Osteoblast (primary cell): ENCODE measurements at regions not wholly inside any gene's neighbourhood (a gene's known extent, or its start where the extent isn't known, plus 50 kb on each side); places are given as distances from the start of the nearest gene placed in this dataset.
A peak's percentile ranks its signal among the peaks of the same experiment; 100 is the strongest.

Experiments used
- DNase-seq: peaks from one replicate; pipeline ENCODE4 v3.0.0; 2011; ENCODE audit warnings: low spot score, mixed read lengths; ENCODE audit not compliant: insufficient read length; ENCODE audit errors: missing footprints
- H2AFZ ChIP-seq: 2 replicates; pipeline ENCODE4 v1.6.0; 2011; ENCODE audit warnings: mild to moderate bottlenecking, low read length
- H3K27ac ChIP-seq: 2 replicates; pipeline ENCODE4 v1.5.1; 2011; ENCODE audit warnings: mild to moderate bottlenecking, low read depth, low read length, moderate library complexity
- H3K27me3 ChIP-seq: 2 replicates; pipeline ENCODE4 v1.6.0; 2012; ENCODE audit warnings: mild to moderate bottlenecking, control low read depth, inconsistent platforms, low read length, moderate library complexity; ENCODE audit not compliant: insufficient read depth
- H3K36me3 ChIP-seq: 2 replicates; pipeline ENCODE4 v1.5.1; 2011; ENCODE audit warnings: mild to moderate bottlenecking, low read length, control low read depth, moderate library complexity; ENCODE audit not compliant: insufficient read depth
- H3K4me1 ChIP-seq: 2 replicates; pipeline ENCODE4 v1.5.1; 2011; ENCODE audit warnings: mild to moderate bottlenecking, low read length, control low read depth, moderate library complexity; ENCODE audit not compliant: insufficient read depth
- H3K4me2 ChIP-seq: 2 replicates; pipeline ENCODE4 v1.6.0; 2011; ENCODE audit warnings: mild to moderate bottlenecking, low read length; ENCODE audit not compliant: insufficient read depth
- H3K4me3 ChIP-seq: fragments of 200-600 bp; sonication (generic); 3 replicates; pipeline ENCODE4 v1.5.1; 2012; ENCODE audit warnings: mild to moderate bottlenecking, low read length, inconsistent platforms; ENCODE audit not compliant: insufficient read depth
- H3K79me2 ChIP-seq: 2 replicates; pipeline ENCODE4 v1.6.0; 2012; ENCODE audit warnings: mild to moderate bottlenecking, low read length, control low read depth, inconsistent platforms; ENCODE audit not compliant: insufficient read depth
- H3K9me3 ChIP-seq: 2 replicates; pipeline ENCODE4 v1.5.1; 2011; ENCODE audit warnings: low read depth, low read length, control low read depth
- H4K20me1 ChIP-seq: 2 replicates; pipeline ENCODE4 v1.6.0; 2012; ENCODE audit warnings: mild to moderate bottlenecking, low read length, control low read depth; ENCODE audit not compliant: insufficient read depth
- CTCF ChIP-seq: IDR thresholded peaks from 2 replicates; pipeline ENCODE4 v1.5.1; 2011; ENCODE audit warnings: mild to moderate bottlenecking, low read depth, low read length, moderate library complexity; ENCODE audit errors: extremely low read depth

- Histone ChIP-seq H2AFZ (no peak overlapping the region), H3K4me1 (peaks cover 14% of the 10 kb centered on the region), H3K4me3 (no peak overlapping the region), H3K27me3 (no peaks in the 10 kb centered on the region), H4K20me1 (no peaks in the 10 kb centered on the region), H3K4me2 (no peak overlapping the region), H3K36me3 (no peaks in the 10 kb centered on the region), H3K9me3 (no peaks in the 10 kb centered on the region), H3K79me2 (no peaks in the 10 kb centered on the region), H3K27ac (no peak overlapping the region)
- TF ChIP-seq CTCF: no peak
- DNase-seq: peak; percentile 60
Measured at GRCh38 chr6:165110860-165111259, 198.5 kb downstream of the C6orf118 start.

GRCh38 chr6:165109011-165109410, 200.4 kb downstream of the C6orf118 start:
- Histone ChIP-seq H3K4me3 (no peak overlapping the region), H3K4me2 (no peak overlapping the region), H3K4me1 (peaks cover 16% of the 10 kb centered on the region), H3K27ac (no peak overlapping the region), H3K27me3 (no peaks in the 10 kb centered on the region), H2AFZ (no peak overlapping the region), H3K36me3 (no peaks in the 10 kb centered on the region), H3K79me2 (no peaks in the 10 kb centered on the region), H3K9me3 (no peaks in the 10 kb centered on the region), H4K20me1 (no peaks in the 10 kb centered on the region)
- DNase-seq: no peak
- no peak for TF ChIP-seq CTCF

GRCh38 chr6:165106261-165106660, 203.1 kb downstream of the C6orf118 start:
- Histone ChIP-seq H3K36me3 (no peaks in the 10 kb centered on the region), H3K27me3 (no peaks in the 10 kb centered on the region), H3K4me3 (no peak overlapping the region), H3K27ac (peak overlapping the region; percentile 28), H3K4me1 (peaks cover 16% of the 10 kb centered on the region), H3K4me2 (peak overlapping the region; percentile 34), H3K79me2 (no peaks in the 10 kb centered on the region), H2AFZ (no peak overlapping the region), H3K9me3 (no peaks in the 10 kb centered on the region), H4K20me1 (no peaks in the 10 kb centered on the region)
- peak; percentile 23 for DNase-seq
- TF ChIP-seq CTCF: no peak

- Histone ChIP-seq H3K9me3 (no peaks in the 10 kb centered on the region), H3K27ac (no peak overlapping the region), H4K20me1 (no peaks in the 10 kb centered on the region), H3K79me2 (no peaks in the 10 kb centered on the region), H3K36me3 (no peaks in the 10 kb centered on the region), H2AFZ (no peak overlapping the region), H3K4me2 (no peak overlapping the region), H3K4me1 (peaks cover 5% of the 10 kb centered on the region), H3K27me3 (no peaks in the 10 kb centered on the region), H3K4me3 (no peak overlapping the region)
- DNase-seq: no peak
- TF ChIP-seq CTCF: peak; percentile 50
Measured at GRCh38 chr6:165098165-165098564, 211.2 kb downstream of the C6orf118 start.
